Activated naive CD4-positive, alpha-beta T cell (primary cell): ENCODE measurements at regions not wholly inside any gene's neighbourhood (a gene's known extent, or its start where the extent isn't known, plus 50 kb on each side); places are given as distances from the start of the nearest gene placed in this dataset.
"Not testable (repeated sequence)": the region's sequence is repeated elsewhere in the genome, so short reads cannot be mapped to it uniquely, and the experiment has no call there.

Source experiments
- DNase-seq, 4 experiments: peaks; one replicate each; lab custom pipeline; 2025; lab: John Stamatoyannopoulos, UW

DNA sequence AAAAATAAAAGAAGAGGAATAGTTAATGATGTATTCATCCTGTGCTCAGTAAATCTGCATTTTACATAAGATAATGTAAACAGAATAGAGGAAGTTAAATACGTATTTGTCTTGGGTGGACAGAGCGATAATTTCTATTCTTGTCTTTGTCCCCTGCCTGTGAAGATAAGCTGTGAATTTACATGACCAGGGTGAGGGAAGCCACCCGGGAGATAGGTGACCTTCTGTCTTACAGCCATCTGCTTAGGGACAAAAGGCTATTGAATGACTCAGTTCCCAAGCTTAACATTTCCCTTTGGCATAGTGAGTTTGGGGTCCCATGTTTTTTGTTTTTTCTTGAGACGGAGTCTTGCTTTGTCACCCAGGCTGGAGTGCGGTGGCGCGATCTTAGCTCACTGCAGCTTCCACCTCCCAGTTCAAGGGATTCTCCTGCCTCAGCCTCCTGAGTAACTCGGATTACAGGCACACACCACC lies 88.7 kb upstream of the KCTD7 start:
- no peak for DNase-seq

DNA sequence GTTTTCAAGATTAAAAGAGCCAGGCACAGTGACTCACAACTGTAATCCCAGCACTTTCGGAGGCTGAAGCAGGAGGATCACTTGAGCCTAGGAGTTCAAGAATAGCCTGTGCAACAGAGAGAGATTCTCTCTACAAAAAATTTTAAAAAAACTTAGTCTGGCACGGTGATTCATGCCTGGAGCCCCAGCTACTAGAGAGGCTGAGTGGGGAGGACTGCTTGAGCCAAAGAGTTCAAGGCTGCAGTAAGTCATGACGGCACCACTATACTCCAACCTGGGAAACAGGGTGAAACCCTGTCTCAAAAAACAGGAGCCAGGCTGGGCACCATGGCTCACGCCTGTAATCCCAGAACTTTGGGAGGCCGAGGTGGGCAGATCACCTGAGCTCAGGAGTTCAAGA lies 86.6 kb upstream of the KCTD7 start:
- DNase-seq: no peak

- DNase-seq: no peak
These were observed 86.0 kb upstream of the KCTD7 start for GRCh38 chr7:66542528-66543269.

DNA sequence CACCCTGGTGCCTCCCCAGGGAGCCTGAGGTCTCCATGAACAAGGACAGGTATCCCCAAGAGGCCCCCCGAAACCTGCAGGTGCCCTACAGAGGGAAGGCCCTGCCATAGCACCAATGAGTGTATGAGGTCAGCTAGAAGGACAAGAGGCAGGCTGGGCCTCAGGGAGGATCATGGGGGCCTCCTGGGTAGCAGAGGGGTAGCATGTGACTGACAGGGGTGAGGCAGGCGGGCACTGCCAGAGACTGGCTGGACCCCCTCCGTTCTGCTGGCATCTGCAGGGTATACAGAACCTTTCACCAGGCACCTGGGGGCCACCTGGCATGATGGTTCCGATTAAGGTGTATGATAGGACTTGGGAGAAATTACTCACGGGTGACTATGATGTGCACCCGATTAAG lies 79.2 kb upstream of the KCTD7 start:
- DNase-seq: no peak

- no peak for DNase-seq
These were observed 75.7 kb upstream of the KCTD7 start for GRCh38 chr7:66553001-66553400.

DNA sequence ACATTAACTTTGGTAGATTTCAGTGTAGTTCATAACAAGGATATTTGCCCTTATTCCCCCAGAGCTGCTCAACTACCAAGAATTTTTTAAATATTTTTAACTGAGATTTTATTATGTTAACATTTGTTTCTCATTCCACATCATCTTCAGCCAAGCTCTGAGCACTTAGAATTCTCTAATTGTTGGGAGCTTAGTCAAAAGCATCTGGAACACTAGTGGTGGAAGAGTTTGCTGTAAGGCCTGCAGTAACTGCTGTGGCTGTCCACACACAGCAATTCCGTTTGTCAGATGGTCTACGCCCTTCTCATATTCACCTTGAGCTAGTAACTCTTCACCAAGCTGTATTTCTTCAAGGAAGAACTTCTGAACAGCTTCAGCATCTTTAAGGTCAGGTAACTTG lies 75.0 kb upstream of the KCTD7 start:
- not testable (repeated sequence) for DNase-seq

DNA sequence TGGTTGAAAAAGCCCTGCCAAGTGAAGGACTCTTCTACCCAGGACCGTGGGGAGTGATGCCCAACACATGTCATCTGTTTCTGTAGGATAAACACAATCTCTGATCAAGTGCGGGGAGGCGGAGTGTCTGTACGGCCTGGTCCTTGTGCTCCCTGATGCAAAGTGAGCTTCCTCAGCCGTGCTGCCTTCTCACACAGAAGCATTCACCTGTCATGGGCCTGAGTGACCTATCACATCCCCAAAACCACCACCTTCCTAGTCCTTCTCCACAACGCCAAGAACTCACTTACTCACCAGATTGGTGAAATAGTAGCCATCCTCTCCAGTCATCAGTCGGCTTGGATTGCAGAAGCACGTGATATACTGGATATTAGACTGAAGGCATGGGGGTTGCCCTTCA lies 74.4 kb upstream of the KCTD7 start:
- DNase-seq: not testable (repeated sequence)

DNA sequence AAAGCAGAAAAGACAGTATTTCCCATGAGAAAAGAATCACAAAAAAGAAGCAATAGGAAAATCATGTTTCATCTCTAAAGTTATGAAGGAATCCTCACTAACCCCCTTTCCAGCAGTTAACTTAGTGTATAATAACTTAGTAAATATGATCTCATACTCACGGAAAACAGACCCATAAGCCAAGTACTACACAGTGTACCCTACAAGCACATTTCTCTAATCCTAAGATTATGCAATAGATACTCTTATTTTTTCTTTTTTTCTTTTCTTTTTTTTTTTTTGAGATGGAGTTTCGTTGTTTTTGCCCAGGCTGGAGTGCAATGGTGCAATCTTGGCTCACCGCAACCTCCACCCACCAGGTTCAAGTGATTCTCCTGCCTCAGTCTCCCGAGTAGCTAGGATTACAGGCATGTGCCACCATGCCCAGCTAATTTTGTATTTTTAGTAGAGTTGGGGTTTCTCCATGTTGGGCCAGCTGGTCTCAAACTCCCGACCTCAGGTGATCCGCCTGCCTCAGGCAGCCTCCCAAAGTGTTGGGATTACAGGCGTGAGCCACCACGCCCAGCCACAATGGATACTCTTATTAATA lies 73.7 kb upstream of the KCTD7 start:
- not testable (repeated sequence) for DNase-seq

DNA sequence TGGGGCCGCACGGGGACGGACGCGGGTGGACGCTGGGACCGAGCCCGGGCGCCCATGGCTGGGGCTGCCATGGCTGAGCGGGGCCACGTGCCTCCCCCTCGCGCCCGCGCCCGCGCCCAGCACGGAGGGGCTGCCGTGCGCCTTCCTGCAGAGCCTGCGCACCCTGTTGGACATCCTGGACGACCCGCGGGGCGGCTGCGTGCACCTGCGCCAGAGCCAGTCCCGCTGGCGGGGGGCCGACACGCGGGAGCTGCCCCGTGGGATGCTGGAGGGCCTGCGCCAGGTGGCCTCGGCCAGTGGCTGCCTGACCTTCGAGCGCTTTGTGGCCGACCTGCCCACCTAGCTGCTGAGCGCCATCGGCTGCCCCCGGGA lies 72.5 kb upstream of the KCTD7 start:
- DNase-seq: no peak

- no peak for DNase-seq
These were observed 72.0 kb upstream of the KCTD7 start for GRCh38 chr7:66556549-66557213.

DNA sequence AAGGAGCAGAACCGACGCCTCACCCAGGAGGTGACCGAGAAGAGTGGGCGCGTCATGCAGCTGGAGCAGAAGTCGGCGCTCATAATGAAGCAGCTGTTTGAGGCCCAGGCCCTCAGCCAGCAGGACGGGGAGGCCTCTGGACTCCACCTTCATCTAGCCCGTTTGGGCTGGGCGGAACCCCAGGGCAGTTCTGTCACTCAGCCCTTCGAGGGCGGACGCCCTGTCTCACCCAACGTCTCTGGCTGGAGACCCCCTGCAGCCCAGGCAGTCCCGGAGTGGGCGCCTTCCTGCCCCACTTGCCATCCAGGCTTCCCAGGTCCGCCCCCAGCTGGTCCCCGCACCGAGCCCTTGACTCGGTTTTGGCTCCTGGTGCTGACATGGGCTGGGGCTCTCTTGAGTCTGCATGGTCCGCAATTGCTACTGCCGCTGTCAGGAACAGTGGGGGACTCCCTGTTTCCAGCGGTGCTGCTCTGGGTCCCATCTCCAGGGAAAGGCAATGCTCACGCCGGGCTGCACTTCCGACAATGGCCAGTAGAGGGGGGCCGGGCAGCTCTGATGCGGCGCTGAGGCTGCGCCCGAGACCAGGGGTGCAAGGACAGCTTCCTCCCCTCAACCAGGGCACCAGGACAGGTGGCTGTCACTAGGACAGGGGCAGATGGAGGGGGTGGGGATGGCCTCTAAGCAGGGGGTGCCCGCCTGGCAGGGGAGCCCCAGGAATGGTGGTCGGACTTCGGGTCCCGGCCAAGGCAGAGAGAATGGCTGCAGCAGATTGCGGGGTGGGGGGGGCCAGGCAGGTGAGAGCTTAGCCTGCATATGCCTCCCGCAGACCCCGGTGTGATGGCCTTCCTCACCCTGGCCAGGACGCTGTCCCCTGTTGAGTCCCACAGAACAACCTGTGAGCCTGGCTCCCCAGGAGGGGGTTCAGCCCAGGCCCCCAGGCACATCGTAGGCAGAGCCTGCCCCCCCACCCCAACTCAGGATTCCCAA lies 71.2 kb upstream of the KCTD7 start:
- peak; percentile 44 to 74 (median 66) for DNase-seq

GRCh38 chr7:66558201-66558641 lies 70.5 kb upstream of the KCTD7 start:
- no peak for DNase-seq

DNA sequence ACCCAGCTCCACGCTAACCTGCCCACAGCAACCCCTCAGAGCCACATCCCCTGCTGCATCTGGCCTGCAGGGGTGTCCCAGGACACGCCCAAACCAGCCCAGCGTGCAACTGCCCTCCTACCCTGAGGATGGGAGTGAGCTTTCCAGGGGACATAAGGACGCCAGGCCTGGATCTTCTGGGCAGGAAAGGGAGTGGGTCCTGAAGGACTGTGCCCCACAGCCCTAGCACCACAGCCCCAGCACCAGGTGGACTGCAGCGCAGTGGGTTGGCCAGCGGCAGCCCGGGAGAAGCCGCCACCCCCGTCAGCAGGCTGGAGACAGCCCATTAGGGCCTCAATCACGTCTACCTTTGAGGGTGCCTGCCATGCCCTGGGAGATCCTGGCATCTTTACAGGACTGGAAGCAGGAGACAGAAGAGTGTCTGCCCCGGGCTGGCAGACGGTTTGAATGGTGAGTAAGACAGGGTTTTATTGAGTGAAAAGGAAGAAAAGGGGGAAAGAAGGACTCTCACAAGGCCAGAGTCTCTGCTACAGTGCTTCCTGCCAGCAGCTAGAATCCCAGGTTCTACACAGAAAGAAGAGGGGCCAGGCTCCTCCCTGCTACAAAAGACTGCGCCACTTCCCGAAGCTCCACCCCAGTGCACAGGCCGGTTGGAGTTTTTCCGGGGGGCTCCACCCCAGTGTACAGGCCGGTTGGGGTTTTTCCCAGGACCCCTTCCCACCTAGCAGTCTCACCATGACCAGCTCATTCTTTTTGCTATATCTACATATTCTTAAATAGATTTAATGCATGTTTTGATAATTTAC lies 69.8 kb upstream of the KCTD7 start:
- DNase-seq: no peak

DNA sequence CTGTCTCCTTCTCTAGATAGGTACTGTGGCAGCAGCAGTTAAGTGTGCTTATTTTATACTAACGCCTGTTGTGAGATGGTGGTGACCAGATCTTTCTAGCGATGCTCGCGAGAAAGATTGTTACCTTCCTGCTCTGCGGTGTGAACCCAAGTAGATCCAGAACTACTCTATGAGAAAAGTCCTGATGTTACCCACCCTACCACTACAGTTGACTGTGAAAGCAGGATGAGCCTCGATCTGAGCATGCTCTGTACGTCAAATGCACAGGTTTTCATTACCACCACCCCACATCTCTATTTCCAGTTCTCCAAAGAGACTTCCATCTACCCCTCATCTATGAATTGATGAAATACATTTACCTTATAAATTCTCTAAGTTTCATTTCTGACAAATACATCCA lies 64.6 kb upstream of the KCTD7 start:
- DNase-seq: no peak

DNA sequence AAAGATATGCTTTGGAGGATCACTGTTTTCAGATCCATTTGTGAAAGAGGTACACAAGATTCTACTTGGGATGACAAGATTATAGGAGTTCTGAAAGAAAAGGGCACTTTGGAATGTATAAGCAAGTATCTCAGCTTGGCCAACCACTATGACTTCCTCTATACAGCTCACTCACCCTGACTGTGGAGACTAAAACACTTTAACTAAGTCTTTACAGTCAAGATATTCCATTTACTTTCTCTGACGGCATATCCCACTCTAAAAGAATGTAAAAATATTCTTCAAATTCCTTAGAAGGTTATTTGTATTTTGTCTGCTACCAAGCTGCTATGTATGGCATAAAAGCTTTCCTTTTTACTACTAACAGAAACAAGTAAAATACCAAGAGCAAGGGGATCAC lies 58.5 kb upstream of the KCTD7 start:
- not testable (repeated sequence) for DNase-seq

GRCh38 chr7:66571568-66571967 lies 57.1 kb upstream of the KCTD7 start:
- no peak for DNase-seq

DNA sequence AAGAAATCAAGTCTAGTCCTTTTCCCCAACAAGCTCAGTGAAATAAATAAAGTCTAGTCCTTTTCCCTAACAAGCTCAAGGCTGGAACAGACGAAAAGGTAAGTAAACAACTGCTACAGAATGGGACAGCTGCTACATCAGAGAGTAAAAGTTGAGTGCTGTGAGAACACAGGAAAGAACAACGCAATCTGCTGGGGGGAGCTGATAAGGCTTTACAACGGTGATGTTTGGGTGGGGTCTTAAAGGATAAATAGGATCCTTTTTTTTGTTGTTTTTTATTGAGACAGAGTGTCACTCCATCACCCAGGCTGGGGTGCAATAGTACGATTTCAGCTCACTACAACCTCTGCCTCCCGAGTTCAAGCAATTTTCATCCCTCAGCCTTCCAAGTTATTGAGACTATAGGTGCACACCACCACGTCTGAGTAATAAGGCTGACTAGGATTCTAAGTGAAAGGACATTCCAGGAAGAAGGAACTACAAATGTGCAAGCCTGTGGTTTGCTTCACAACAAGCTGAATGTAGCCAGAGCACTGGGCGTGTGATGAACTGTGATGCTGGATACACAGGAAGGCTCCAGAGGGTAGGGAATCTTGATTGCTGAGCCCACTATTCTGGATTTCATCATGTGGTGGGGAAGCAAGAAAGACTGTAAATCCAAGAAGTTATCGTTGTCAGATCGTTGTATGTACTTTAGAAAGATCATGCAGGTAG lies 54.7 kb upstream of the KCTD7 start:
- not testable (repeated sequence) for DNase-seq

DNA sequence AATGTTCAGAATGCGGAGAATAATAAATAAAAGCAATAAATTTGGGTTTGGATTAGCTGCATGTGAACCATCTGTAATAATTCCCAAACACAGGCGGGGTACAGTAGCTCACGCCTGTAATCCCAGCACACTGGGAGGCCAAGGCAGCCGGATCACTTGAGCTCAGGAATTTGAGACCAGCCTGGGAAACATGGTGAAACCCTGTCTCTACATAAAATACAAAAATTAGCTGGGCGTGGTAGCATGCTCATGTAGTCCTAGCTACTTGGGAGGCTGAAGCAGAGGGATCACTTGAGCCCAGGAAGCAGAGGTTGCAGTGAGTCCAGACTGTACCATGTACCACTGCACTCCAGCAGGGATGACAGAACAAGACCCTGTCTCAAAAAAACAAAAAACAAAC lies 53.9 kb upstream of the KCTD7 start:
- DNase-seq: not testable (repeated sequence)

GRCh38 chr7:66575398-66575797 lies 53.3 kb upstream of the KCTD7 start:
- no peak for DNase-seq

DNA sequence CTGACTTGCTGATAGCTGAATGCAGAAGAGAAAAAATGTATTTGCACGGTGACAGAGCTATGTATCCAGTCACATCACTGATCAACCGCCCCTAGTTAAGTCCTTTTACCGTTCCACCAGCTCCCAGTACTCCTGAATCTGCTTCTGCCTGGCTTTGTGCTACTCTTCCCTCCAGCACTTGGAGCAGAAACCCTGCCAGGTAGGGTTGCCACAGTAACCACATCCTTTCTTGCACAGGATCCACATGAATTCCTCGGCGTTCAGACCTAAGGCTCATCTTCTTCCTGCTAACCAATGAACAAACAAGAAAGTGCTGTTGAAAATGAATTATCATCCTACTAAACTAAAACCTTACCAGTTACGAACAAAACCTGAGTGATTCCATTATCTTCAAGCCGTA lies 52.0 kb upstream of the KCTD7 start:
- no peak for DNase-seq
